ENCODE measurements at regions not wholly inside any gene's neighbourhood (a gene's known extent, or its start where the extent isn't known, plus 50 kb on each side); places are given as distances from the start of the nearest gene placed in this dataset.

- no peak for TF ChIP-seq SRF (IDR thresholded peaks at IDR 0.05; ENCODE audit: low read depth, low read length)
- TF ChIP-seq POLR2AphosphoS5 (IDR thresholded peaks at IDR 0.05; ENCODE audit: low read depth, low read length): no peak
- TF ChIP-seq HDAC2 (IDR thresholded peaks at IDR 0.05; ENCODE audit: borderline replicate concordance in 1 of 2, low read depth in 2 of 2, low read length in 2 of 2): no peak
- no peak for TF ChIP-seq KDM1A (IDR thresholded peaks at IDR 0.05; ENCODE audit: borderline replicate concordance, low read length)
- TF ChIP-seq YY1 (IDR thresholded peaks at IDR 0.05; ENCODE audit: low read depth, low read length): no peak
- TF ChIP-seq RNF2 (IDR thresholded peaks at IDR 0.05; ENCODE audit: borderline replicate concordance, low read depth, low read length, missing control alignments, poor library complexity, severe bottlenecking): no peak
- no peak for TF ChIP-seq CTCF (IDR thresholded peaks at IDR 0.05; ENCODE audit: control extremely low read depth in 1 of 3, insufficient read depth in 1 of 3, low read depth in 1 of 3, low read length in 3 of 3)
- TF ChIP-seq MAX (IDR thresholded peaks at IDR 0.05): no peak
- no peak for TF ChIP-seq JUN (IDR thresholded peaks at IDR 0.05; ENCODE audit: low read depth, low read length)
- no peak for TF ChIP-seq POLR2A (IDR thresholded peaks at IDR 0.05; ENCODE audit: control extremely low read depth in 1 of 2, low read depth in 2 of 2, low read length in 2 of 2)
- TF ChIP-seq ATF2 (IDR thresholded peaks at IDR 0.05; ENCODE audit: low read length): no peak
- no peak for TF ChIP-seq EZH2 (IDR thresholded peaks at IDR 0.05; ENCODE audit: low read depth, low read length, severe bottlenecking)
- TF ChIP-seq USF2 (IDR thresholded peaks at IDR 0.05; ENCODE audit: low read length): no peak
- no peak for TF ChIP-seq MAFK (IDR thresholded peaks at IDR 0.05; ENCODE audit: low read depth, low read length)
Observed at GRCh38 chr5:96121364-96121763, 159.7 kb upstream of the ELL2 start.

Data from H1 (cell line).